Psoas muscle (tissue), 7 donors: ENCODE measurements at regions not wholly inside any gene's neighbourhood (a gene's known extent, or its start where the extent isn't known, plus 50 kb on each side); places are given as distances from the start of the nearest gene placed in this dataset.

Experiments
- ATAC-seq, 4 donors: fragments of 200-7000 bp; cut with Tn5 transposase; one replicate each; pipeline ENCODE4 v1.9.1; 2020; ENCODE audit warnings: moderate library complexity in 3 of 4, mild to moderate bottlenecking in 2 of 4
- DNase-seq, 2 donors: peaks; one replicate each; pipeline ENCODE4 v3.0.0-alpha.2; 2020
- H3K27ac ChIP-seq: fragments of 200-600 bp; one replicate; pipeline ENCODE4 v1.8.0; 2022
- H3K27me3 ChIP-seq, 3 donors: fragments of 200-600 bp in 1 of 3; one replicate each; pipeline versions ENCODE4 v1.6.1 to v1.8.0; 2013 to 2022; ENCODE audit warnings: low read length in 2 of 3, mild to moderate bottlenecking in 2 of 3, moderate library complexity in 1 of 3; ENCODE audit not compliant: insufficient read depth in 3 of 3
- H3K36me3 ChIP-seq, 2 donors: fragments of 200-600 bp in 1 of 2; one replicate each; pipeline versions ENCODE4 v1.6.1 to v1.8.0; 2013 to 2022; ENCODE audit warnings: low read depth in 1 of 2, mild to moderate bottlenecking in 1 of 2, moderate library complexity in 1 of 2; ENCODE audit not compliant: insufficient read depth in 1 of 2
- H3K4me1 ChIP-seq: fragments of 200-600 bp; one replicate; pipeline ENCODE4 v1.8.0; 2022
- H3K4me3 ChIP-seq: fragments of 200-600 bp; one replicate; pipeline ENCODE4 v1.8.0; 2022; ENCODE audit warnings: mild to moderate bottlenecking
- H3K9me3 ChIP-seq: fragments of 200-600 bp; one replicate; pipeline ENCODE4 v1.8.0; 2022
- WGBS, 3 donors: extraction: QIAGEN DNeasy Blood & Tissue Kit; methylation state at CpG; one replicate each; pipeline versions ENCODE4 v1.1.6 to v1.1.7; 2013; 5-methylcytosine and 5-hydroxymethylcytosine counted together
- intact Hi-C, 2 donors: fragments of 100-400 bp; cut with DNase I; formaldehyde crosslinking; loops; one replicate each; pipeline versions ENCODE4 v1.11.0 to v1.14.2; 2022
- TF ChIP-seq, protein P1 (sequence below): fragments of 200-600 bp; IDR thresholded peaks from one replicate; pipeline ENCODE4 v1.8.0; 2022; ENCODE audit warnings: antibody characterized with exemption
- donor health status: healthy with polysubstance abuse.
- donor health status: DM: no; HTN: no; CAD: no; lungs with moderate emphysema.
- donor health status: Bipolar disorder and iron deficiency.
- donor health status: healthy.
- donor health status: DM: yes; HTN: yes; CAD: no.
- donor health status: DM: no; HTN: no; CAD: no.
- donor health status: DM: yes; HTN: yes; CAD: no.

DNA sequence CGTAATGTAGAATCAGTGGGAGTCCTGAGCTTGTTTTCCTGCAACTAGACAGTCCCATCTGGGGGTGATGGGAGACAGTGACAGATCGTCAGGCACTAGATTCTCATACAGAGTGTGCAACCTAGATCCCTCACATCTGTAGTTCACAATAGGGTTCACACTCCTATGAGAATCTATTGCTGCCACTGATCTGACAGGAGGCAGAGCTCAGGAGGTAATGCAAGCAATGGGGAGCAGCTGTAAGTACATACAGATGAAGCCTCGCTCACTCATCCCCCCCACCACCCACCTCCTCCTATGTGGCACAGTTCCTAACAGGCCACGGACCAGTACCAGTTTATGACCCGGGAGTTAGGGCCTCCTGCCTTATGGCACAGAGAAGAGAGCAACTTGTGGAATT, 116.2 kb upstream of the PIK3R1 start:
- intact Hi-C loops: no loop called here
- Histone ChIP-seq H3K36me3 (no peaks in the 10 kb centered on the region), H3K4me1 (no peaks in the 10 kb centered on the region), H3K4me3 (no peak overlapping the region), H3K27ac (no peak overlapping the region), H3K9me3 (no peaks in the 10 kb centered on the region), H3K27me3 (no peaks in the 10 kb centered on the region)
- ATAC-seq (no peak), DNase-seq (no peak)
- WGBS, 3 donors: 83 to 98% (median 92%) methylated on average over 5 of the region's 5 CpGs
- TF ChIP-seq, protein P1, sequence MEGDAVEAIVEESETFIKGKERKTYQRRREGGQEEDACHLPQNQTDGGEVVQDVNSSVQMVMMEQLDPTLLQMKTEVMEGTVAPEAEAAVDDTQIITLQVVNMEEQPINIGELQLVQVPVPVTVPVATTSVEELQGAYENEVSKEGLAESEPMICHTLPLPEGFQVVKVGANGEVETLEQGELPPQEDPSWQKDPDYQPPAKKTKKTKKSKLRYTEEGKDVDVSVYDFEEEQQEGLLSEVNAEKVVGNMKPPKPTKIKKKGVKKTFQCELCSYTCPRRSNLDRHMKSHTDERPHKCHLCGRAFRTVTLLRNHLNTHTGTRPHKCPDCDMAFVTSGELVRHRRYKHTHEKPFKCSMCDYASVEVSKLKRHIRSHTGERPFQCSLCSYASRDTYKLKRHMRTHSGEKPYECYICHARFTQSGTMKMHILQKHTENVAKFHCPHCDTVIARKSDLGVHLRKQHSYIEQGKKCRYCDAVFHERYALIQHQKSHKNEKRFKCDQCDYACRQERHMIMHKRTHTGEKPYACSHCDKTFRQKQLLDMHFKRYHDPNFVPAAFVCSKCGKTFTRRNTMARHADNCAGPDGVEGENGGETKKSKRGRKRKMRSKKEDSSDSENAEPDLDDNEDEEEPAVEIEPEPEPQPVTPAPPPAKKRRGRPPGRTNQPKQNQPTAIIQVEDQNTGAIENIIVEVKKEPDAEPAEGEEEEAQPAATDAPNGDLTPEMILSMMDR: no peak

- 28 to 54% (median 35%) methylated on average over 3 of the region's 3 CpGs for WGBS, 3 donors
- Histone ChIP-seq H3K9me3 (no peaks in the 10 kb centered on the region), H3K36me3 (no peaks in the 10 kb centered on the region), H3K27ac (no peak overlapping the region), H3K4me1 (peaks cover 5% of the 10 kb centered on the region), H3K4me3 (no peak overlapping the region), H3K27me3 (no peaks in the 10 kb centered on the region)
- TF ChIP-seq, protein P1: no peak
- intact Hi-C loops: no loop called here
- DNase-seq (no peak), ATAC-seq (peak in 2 of 4 donors; percentile 30 to 38)
Observed at GRCh38 chr5:68093455-68094159, 121.9 kb upstream of the PIK3R1 start.

- Histone ChIP-seq H3K27me3 (no peaks in the 10 kb centered on the region), H3K4me3 (no peak overlapping the region), H3K4me1 (peaks cover 14% of the 10 kb centered on the region), H3K9me3 (no peaks in the 10 kb centered on the region), H3K36me3 (no peaks in the 10 kb centered on the region), H3K27ac (no peak overlapping the region)
- DNase-seq (no peak), ATAC-seq (peak in 2 of 4 donors; percentile 47 to 49)
- intact Hi-C loops: no loop called here
- TF ChIP-seq, protein P1: no peak
- 86 to 91% (median 86%) methylated on average over 3 of the region's 3 CpGs for WGBS, 3 donors
Observed at GRCh38 chr5:68088302-68088701, 127.3 kb upstream of the PIK3R1 start.

DNA sequence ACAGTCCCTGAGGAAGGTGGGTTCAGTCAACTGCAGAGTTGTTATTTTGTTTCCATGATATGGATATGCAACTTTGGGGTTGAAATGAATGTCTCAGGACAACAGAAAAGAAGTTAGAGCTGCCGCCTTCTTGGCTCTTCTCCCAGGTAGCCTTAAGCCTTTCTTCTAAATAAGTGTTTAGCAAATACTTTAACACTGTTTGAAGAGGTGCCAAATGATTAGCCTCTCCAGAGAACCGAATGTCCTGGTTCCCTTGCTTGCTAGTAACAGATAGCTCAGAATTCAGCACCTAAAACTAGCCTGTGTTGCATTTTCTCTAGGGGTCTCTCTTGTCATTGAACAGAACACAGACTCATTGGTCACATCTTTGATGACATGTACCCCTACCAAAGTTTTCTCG, 127.7 kb upstream of the PIK3R1 start:
- Histone ChIP-seq H3K4me1 (peaks cover 13% of the 10 kb centered on the region), H3K36me3 (no peaks in the 10 kb centered on the region), H3K9me3 (no peaks in the 10 kb centered on the region), H3K27ac (no peak overlapping the region), H3K27me3 (no peaks in the 10 kb centered on the region), H3K4me3 (no peak overlapping the region)
- WGBS, 3 donors: 41 to 56% (median 55%) methylated on average over 3 of the region's 3 CpGs
- DNase-seq (no peak), ATAC-seq (peak in 2 of 4 donors; percentile 16 to 47)
- TF ChIP-seq, protein P1: no peak
- intact Hi-C loops: no loop called here

DNA sequence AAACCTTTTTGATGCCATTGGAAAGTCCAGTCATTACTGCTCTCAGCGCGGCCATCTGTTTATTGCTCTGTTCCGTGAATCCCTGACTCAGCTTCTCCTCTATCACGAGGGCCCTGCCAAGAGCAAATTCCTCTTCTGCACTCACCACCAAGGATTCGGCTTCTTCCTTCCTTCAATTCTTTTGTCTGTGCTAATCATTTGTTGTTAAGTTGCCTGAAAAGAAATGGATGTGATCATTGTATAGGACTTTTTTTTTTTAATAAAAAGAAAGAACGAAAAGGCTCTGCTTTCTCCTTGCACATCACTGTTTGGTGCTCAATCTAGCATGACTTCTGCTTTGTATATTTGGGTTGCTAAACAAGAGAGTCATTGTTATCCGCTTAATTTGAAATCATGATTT, 128.7 kb upstream of the PIK3R1 start:
- 14 to 20% (median 17%) methylated on average over 7 of the region's 7 CpGs for WGBS, 3 donors
- peak; percentile 57 to 84 (median 72) for ATAC-seq
- H3K9me3 ChIP-seq: no peaks in the 10 kb centered on the region
- intact Hi-C loops: no loop called here
- no peak for DNase-seq
- H3K36me3 ChIP-seq: no peaks in the 10 kb centered on the region
- H3K27ac ChIP-seq: peak overlapping the region; percentile 6
- TF ChIP-seq, protein P1: no peak
- no peak overlapping the region for H3K4me3 ChIP-seq
- H3K27me3 ChIP-seq: no peaks in the 10 kb centered on the region
- H3K4me1 ChIP-seq: peaks cover 13% of the 10 kb centered on the region
